OCI-LY1 (cell line): ENCODE measurements at regions not wholly inside any gene's neighbourhood (a gene's known extent, or its start where the extent isn't known, plus 50 kb on each side); places are given as distances from the start of the nearest gene placed in this dataset.

ENCODE experiments used
- H2AFZ ChIP-seq: fragments of 200-600 bp; sonication (generic), shearing (Covaris generic); 2 replicates; pipeline ENCODE4 v1.6.0; 2014; ENCODE audit warnings: antibody characterized with exemption, mild to moderate bottlenecking, low read length
- H3F3A ChIP-seq: fragments of 200-600 bp; sonication (generic), shearing (Covaris generic); 2 replicates; pipeline ENCODE4 v1.6.0; 2014; ENCODE audit warnings: mild to moderate bottlenecking, antibody characterized with exemption, low read length, moderate library complexity; ENCODE audit not compliant: insufficient read depth
- H3K27ac ChIP-seq: fragments of 200-600 bp; sonication (generic); 2 replicates; pipeline ENCODE4 v1.5.1; 2014; ENCODE audit warnings: low read length, mixed run types, mild to moderate bottlenecking, low read depth; ENCODE audit not compliant: poor library complexity, severe bottlenecking
- H3K27me3 ChIP-seq: fragments of 200-600 bp; sonication (generic); 2 replicates; pipeline ENCODE4 v1.6.0; 2014; ENCODE audit warnings: antibody characterized with exemption, mild to moderate bottlenecking, low read length, moderate library complexity; ENCODE audit not compliant: insufficient read depth
- H3K36me3 ChIP-seq: fragments of 200-600 bp; sonication (generic); 2 replicates; pipeline ENCODE4 v1.6.1; 2014; ENCODE audit warnings: mild to moderate bottlenecking, antibody characterized with exemption, low read length, moderate library complexity, mixed read lengths; ENCODE audit not compliant: insufficient read depth
- H3K4me1 ChIP-seq: fragments of 200-600 bp; sonication (generic); 2 replicates; pipeline ENCODE4 v1.5.1; 2014; ENCODE audit warnings: mild to moderate bottlenecking, low read length, moderate library complexity; ENCODE audit not compliant: insufficient read depth, severe bottlenecking
- H3K4me2 ChIP-seq: fragments of 200-600 bp; sonication (generic), shearing (Covaris generic); 2 replicates; pipeline ENCODE4 v1.6.1; 2014; ENCODE audit warnings: low read length
- H3K4me3 ChIP-seq: fragments of 200-600 bp; sonication (generic); 2 replicates; pipeline ENCODE4 v1.5.1; 2014; ENCODE audit warnings: low read length, low read depth, mild to moderate bottlenecking, mixed read lengths; ENCODE audit not compliant: poor library complexity, severe bottlenecking
- H3K79me2 ChIP-seq: fragments of 200-600 bp; shearing (Covaris generic); 2 replicates; pipeline ENCODE4 v1.6.1; 2016; ENCODE audit warnings: mixed run types, low read length, mixed read lengths; ENCODE audit not compliant: insufficient read depth
- H3K9ac ChIP-seq: fragments of 200-600 bp; sonication (generic), shearing (Covaris generic); 2 replicates; pipeline ENCODE4 v1.6.1; 2014; ENCODE audit warnings: mild to moderate bottlenecking, low read length, mixed read lengths
- H3K9me2 ChIP-seq: fragments of 200-600 bp; sonication (generic), shearing (Covaris generic); 2 replicates; pipeline ENCODE4 v1.6.1; 2014; ENCODE audit warnings: low read depth, mild to moderate bottlenecking, low read length, mixed read lengths
- H3K9me3 ChIP-seq: fragments of 200-600 bp; shearing (Covaris generic); 2 replicates; pipeline ENCODE4 v1.6.1; 2014; ENCODE audit warnings: low read length, mixed read lengths
- H4K20me1 ChIP-seq: fragments of 200-600 bp; sonication (generic), shearing (Covaris generic); 2 replicates; pipeline ENCODE4 v1.6.0; 2016; ENCODE audit warnings: mild to moderate bottlenecking, low read length; ENCODE audit not compliant: insufficient read depth
- CTCF ChIP-seq: fragments of 200-600 bp; sonication (generic), shearing (Covaris generic); IDR thresholded peaks from 2 replicates; pipeline ENCODE4 v1.5.1; 2017; ENCODE audit warnings: mild to moderate bottlenecking, antibody characterized with exemption, low read length, moderate library complexity, mixed read lengths
- EZH2 ChIP-seq: fragments of 200-600 bp; sonication (generic), shearing (Covaris generic); IDR thresholded peaks from 2 replicates; pipeline ENCODE4 v1.8.0; 2017; ENCODE audit warnings: borderline replicate concordance, mixed run types, mild to moderate bottlenecking, antibody characterized with exemption, low read length, moderate library complexity, mixed read lengths

DNA sequence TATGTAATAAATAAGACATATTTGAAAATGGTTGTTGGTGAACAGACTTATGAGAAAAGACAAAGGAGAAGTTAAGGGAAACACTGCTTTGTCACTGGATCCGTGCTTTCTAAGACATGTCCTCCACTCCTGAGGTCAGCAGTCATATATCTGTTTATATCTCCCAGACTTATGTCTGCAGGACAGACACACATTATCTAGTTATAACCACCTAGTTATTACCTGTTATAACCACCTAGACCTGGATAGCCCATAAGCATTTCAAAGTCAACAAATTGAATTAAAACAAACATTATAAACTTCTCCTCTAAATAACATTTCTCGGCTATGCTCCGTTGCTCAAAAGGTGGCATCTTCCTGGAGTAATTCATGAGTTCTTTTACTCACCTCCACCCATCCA, 96.4 kb downstream of the SPRY2 start:
- no peaks in the 10 kb centered on the region for H4K20me1 ChIP-seq
- H3K9me3 ChIP-seq, result no peaks in the 10 kb centered on the region
- H3F3A ChIP-seq, result no peaks in the 10 kb centered on the region
- no peak overlapping the region for H3K4me3 ChIP-seq
- no peak overlapping the region for H3K27ac ChIP-seq
- no peak overlapping the region for H2AFZ ChIP-seq
- no peaks in the 10 kb centered on the region for H3K9me2 ChIP-seq
- H3K79me2 ChIP-seq, result no peaks in the 10 kb centered on the region
- no peaks in the 10 kb centered on the region for H3K4me1 ChIP-seq
- TF ChIP-seq EZH2, result no peak
- TF ChIP-seq CTCF, result no peak
- H3K4me2 ChIP-seq, result no peak overlapping the region
- no peaks in the 10 kb centered on the region for H3K36me3 ChIP-seq
- H3K27me3 ChIP-seq, result no peaks in the 10 kb centered on the region; the same call in 1 of the 2 replicates
- no peak overlapping the region for H3K9ac ChIP-seq

DNA sequence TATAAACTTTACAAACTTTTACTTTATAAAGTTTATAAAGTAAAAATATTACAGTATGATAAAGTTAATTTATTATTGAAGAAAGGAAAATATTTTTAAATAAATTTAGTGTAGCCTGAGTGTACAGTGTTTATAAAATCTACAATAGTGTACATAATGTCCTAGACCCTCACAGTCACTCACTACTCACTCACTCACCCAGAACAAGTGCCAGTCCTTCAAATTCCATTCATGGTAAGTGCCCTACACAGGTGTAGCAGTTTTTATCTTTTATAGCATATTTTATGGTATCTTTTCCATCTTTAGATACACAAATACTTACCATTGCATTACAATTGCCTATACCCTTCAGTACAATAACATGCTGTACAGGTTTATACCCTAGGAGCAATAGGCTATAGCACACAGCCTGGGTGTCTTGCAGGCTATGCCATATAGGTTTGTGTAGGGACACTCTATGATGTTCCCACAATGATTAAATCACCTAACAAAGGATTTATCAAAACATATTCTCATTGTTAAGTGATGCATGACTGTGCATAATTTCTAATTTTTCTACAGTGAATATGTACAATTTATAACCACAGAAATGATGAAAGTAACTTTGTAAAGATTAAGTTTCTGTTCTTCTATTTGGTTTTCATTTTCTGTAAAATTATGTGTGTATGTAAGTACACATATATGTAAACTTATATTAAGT, 98.0 kb downstream of the SPRY2 start:
- Histone ChIP-seq H3K27ac (no peak overlapping the region), H4K20me1 (no peaks in the 10 kb centered on the region), H3F3A (no peaks in the 10 kb centered on the region), H3K4me1 (no peaks in the 10 kb centered on the region), H3K9me2 (no peaks in the 10 kb centered on the region), H3K36me3 (no peaks in the 10 kb centered on the region), H3K4me3 (no peak overlapping the region), H3K79me2 (no peaks in the 10 kb centered on the region), H3K4me2 (no peak overlapping the region), H3K9ac (no peak overlapping the region), H3K27me3 (no peaks in the 10 kb centered on the region; the same call in 1 of the 2 replicates), H2AFZ (no peak overlapping the region), H3K9me3 (no peaks in the 10 kb centered on the region)
- no peak for TF ChIP-seq CTCF
- no peak for TF ChIP-seq EZH2

DNA sequence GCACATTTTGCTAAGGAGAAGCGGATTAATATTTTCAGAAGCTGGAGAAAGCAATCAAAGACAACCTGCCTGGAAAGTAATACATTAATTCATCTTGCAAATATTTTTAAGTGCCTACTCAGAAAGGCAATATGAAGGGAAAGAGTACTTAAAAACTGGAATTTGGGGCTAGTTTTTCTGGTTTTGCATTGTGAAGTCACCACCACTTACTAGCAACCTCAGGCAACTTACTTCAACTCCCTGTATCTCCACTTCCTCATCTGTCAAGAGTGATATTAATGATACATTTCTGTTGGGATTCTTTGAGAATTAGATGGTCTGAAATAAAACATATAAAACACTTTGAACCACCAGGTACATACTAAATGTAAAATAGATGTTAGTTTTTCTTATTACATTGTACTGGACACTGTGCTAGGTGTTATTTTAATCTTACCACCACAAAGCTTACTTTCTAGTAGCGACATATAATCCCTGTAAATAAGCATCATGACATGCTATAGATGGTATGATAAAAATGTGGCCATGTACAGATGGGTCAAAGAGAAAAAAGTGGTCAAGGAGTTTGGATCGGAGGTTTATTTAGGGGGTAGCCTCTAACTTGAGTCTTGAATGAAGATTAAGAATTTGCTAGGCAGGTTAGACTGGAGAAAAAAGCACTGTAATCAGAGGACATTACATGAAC, 101.2 kb downstream of the SPRY2 start:
- Histone ChIP-seq H3K9me3 (no peaks in the 10 kb centered on the region), H3K4me3 (no peak overlapping the region)

More for the DNA sequence above, 101.2 kb downstream of the SPRY2 start:
- Histone ChIP-seq H3K36me3 (no peaks in the 10 kb centered on the region), H3K9ac (no peak overlapping the region), H3K27me3 (no peaks in the 10 kb centered on the region; the same call in 1 of the 2 replicates), H3K4me1 (peaks cover 20% of the 10 kb centered on the region), H3F3A (no peaks in the 10 kb centered on the region), H3K27ac (no peak overlapping the region), H3K79me2 (no peaks in the 10 kb centered on the region), H3K4me2 (no peak overlapping the region), H4K20me1 (no peaks in the 10 kb centered on the region), H3K9me2 (no peaks in the 10 kb centered on the region), H2AFZ (no peak overlapping the region)
- no peak for TF ChIP-seq CTCF
- TF ChIP-seq EZH2, result no peak
